ENCODE measurements at regions not wholly inside any gene's neighbourhood (a gene's known extent, or its start where the extent isn't known, plus 50 kb on each side); places are given as distances from the start of the nearest gene placed in this dataset.

- Histone ChIP-seq H3K27ac (peak overlapping the region in 19 of 21 experiments; percentile 86 to 99 (median 94)), H3K4me3 (peak overlapping the region; percentile 45 to 97 (median 87))
Observed at GRCh38 chr1:39106801-39107327, 80.7 kb downstream of the NDUFS5 start.

GRCh38 chr1:39107341-39108290 is 81.5 kb downstream of the NDUFS5 start:
- peak overlapping the region in 19 of 21 experiments; percentile 48 to 99 (median 93) for H3K27ac ChIP-seq
- H3K4me3 ChIP-seq: peak overlapping the region in 6 of 7 experiments; percentile 45 to 97 (median 84)

GRCh38 chr1:39109644-39110043 is 83.5 kb downstream of the NDUFS5 start:
- no peak overlapping the region for H3K4me3 ChIP-seq
- H3K27ac ChIP-seq: peak overlapping the region in 10 of 21 experiments; percentile 8 to 87 (median 72)

- H3K27ac ChIP-seq: peak overlapping the region in 18 of 21 experiments; percentile 6 to 87 (median 66)
- H3K4me3 ChIP-seq: no peak overlapping the region
Observed at GRCh38 chr1:39110325-39110851, 84.2 kb downstream of the NDUFS5 start.

GRCh38 chr1:39110882-39111281 is 84.7 kb downstream of the NDUFS5 start:
- Histone ChIP-seq H3K27ac (peak overlapping the region in 17 of 21 experiments; percentile 6 to 87 (median 68)), H3K4me3 (no peak overlapping the region)

GRCh38 chr1:39113109-39113743 is 87.1 kb downstream of the NDUFS5 start:
- Histone ChIP-seq H3K27ac (peak overlapping the region in 7 of 21 experiments; percentile 1 to 87 (median 38)), H3K4me3 (no peak overlapping the region)

- H3K4me3 ChIP-seq: no peak overlapping the region
- H3K27ac ChIP-seq: peak overlapping the region in 11 of 21 experiments; percentile 7 to 48 (median 29)
Observed at GRCh38 chr1:39115271-39116110, 89.0 kb upstream of the MACF1 start.

- H3K4me3 ChIP-seq: no peak overlapping the region
- peak overlapping the region in 9 of 21 experiments; percentile 15 to 63 (median 42) for H3K27ac ChIP-seq
Observed at GRCh38 chr1:39116116-39116607, 88.3 kb upstream of the MACF1 start.

- H3K27ac ChIP-seq: peak overlapping the region in 10 of 21 experiments; percentile 15 to 63 (median 40)
- no peak overlapping the region for H3K4me3 ChIP-seq
Observed at GRCh38 chr1:39116860-39117728, 87.4 kb upstream of the MACF1 start.

GRCh38 chr1:39117899-39118450 is 86.5 kb upstream of the MACF1 start:
- Histone ChIP-seq H3K27ac (peak overlapping the region in 6 of 21 experiments; percentile 6 to 60 (median 34)), H3K4me3 (no peak overlapping the region)

GRCh38 chr1:39122056-39122455 is 82.4 kb upstream of the MACF1 start:
- H3K27ac ChIP-seq: no peak overlapping the region

GRCh38 chr1:39124282-39124681 is 80.2 kb upstream of the MACF1 start:
- Histone ChIP-seq H3K27ac (peak overlapping the region in 7 of 21 experiments; percentile 13 to 78 (median 29)), H3K4me3 (no peak overlapping the region)

More at GRCh38 chr1:39122056-39122455, 82.4 kb upstream of the MACF1 start:
- H3K4me3 ChIP-seq: no peak overlapping the region

GRCh38 chr1:39127513-39127912 is 77.0 kb upstream of the MACF1 start:
- no peak overlapping the region for H3K4me3 ChIP-seq
- peak overlapping the region in 17 of 21 experiments; percentile 0 to 88 (median 46) for H3K27ac ChIP-seq

- peak overlapping the region in 19 of 21 experiments; percentile 18 to 88 (median 73) for H3K27ac ChIP-seq
- no peak overlapping the region for H3K4me3 ChIP-seq
Observed at GRCh38 chr1:39128126-39128525, 76.4 kb upstream of the MACF1 start.

GRCh38 chr1:39128959-39129358 is 75.5 kb upstream of the MACF1 start:
- Histone ChIP-seq H3K4me3 (no peak overlapping the region), H3K27ac (peak overlapping the region in 20 of 21 experiments; percentile 11 to 88 (median 75))

GRCh38 chr1:39129514-39129913 is 75.0 kb upstream of the MACF1 start:
- Histone ChIP-seq H3K27ac (peak overlapping the region in 20 of 21 experiments; percentile 0 to 88 (median 74)), H3K4me3 (no peak overlapping the region)

- Histone ChIP-seq H3K4me3 (no peak overlapping the region), H3K27ac (peak overlapping the region in 19 of 21 experiments; percentile 35 to 88 (median 74))
Observed at GRCh38 chr1:39130325-39130724, 74.2 kb upstream of the MACF1 start.
